ENCODE measurements at regions not wholly inside any gene's neighbourhood (a gene's known extent, or its start where the extent isn't known, plus 50 kb on each side); places are given as distances from the start of the nearest gene placed in this dataset.
A peak's percentile ranks its signal among the peaks of the same experiment; 100 is the strongest.

DNA sequence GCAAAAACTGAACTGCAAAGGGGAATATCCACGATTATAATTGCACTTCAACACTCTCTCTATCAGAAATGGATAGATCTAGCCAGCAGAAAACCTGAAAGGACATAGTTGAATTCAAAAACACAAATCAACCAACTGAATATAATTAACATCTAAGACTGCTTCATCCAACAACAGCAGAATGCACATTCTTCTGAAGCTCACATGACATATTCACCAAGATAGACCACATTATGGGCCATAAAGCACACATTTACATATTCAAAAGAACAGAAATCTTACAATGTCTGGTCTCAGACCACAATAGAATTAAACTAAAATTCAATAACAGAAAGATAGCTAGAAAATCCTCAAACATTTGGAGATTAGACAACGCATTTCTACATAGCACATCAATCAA, 118.3 kb downstream of the FBXO4 start:
- TF ChIP-seq ZNF791 (tag by site-specific recombination; IDR thresholded peaks at IDR 0.05) (no peak), SETDB1 (IDR thresholded peaks at IDR 0.05; ENCODE audit: insufficient read length, low read length) (no peak), GLI2 (tag by site-specific recombination; IDR thresholded peaks at IDR 0.05; ENCODE audit: borderline replicate concordance, low read depth) (no peak), HOXC10 (CRISPR knock-in tag; IDR thresholded peaks at IDR 0.05) (no peak), ZNF112 (tag by site-specific recombination; IDR thresholded peaks at IDR 0.05) (no peak), ZNF324 (tag by site-specific recombination; IDR thresholded peaks at IDR 0.05) (no peak)
- TF ChIP-seq, protein P1, sequence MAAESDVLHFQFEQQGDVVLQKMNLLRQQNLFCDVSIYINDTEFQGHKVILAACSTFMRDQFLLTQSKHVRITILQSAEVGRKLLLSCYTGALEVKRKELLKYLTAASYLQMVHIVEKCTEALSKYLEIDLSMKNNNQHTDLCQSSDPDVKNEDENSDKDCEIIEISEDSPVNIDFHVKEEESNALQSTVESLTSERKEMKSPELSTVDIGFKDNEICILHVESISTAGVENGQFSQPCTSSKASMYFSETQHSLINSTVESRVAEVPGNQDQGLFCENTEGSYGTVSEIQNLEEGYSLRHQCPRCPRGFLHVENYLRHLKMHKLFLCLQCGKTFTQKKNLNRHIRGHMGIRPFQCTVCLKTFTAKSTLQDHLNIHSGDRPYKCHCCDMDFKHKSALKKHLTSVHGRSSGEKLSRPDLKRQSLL (tag by site-specific recombination; IDR thresholded peaks at IDR 0.05) = no peak
- H3K27ac ChIP-seq (ENCODE audit: extremely low read depth, low read depth, low read length) = no peak overlapping the region
- ChIA-PET POLR2A (no interaction called here), CTCF (interaction anchor here (0.7 to 1.8 kb wide), 4 partner anchors 14 to 203 kb away, joined by 3 to 5 read pairs (median 4); no protein-coding TSS in a partner anchor)
- H3K4me3 ChIP-seq (ENCODE audit: low read depth, low read length) = no peak overlapping the region
- H3K9me3 ChIP-seq (ENCODE audit: control insufficient read depth, insufficient read depth, low read depth, low read length) = no peaks in the 10 kb centered on the region
- H3K36me3 ChIP-seq (ENCODE audit: control insufficient read depth in 2 of 2, insufficient read depth in 1 of 2, low read length in 2 of 2) = no peaks in the 10 kb centered on the region
- no peaks in the 10 kb centered on the region for H3K4me1 ChIP-seq (ENCODE audit: control insufficient read depth, insufficient read depth, low read length)

- POLR2A ChIA-PET = interaction anchor here (0.6 kb wide), 1 partner anchor 132 kb away, joined by 3 read pairs; the partner anchor contains the start of gene FBXO4
These were observed 132.2 kb downstream of the FBXO4 start for GRCh38 chr5:42057254-42057690.

GRCh38 chr5:42059291-42059690, 134.2 kb downstream of the FBXO4 start:
- H3K27ac ChIP-seq (ENCODE audit: extremely low read depth, low read depth, low read length) = no peak overlapping the region
- ChIA-PET POLR2A (no interaction called here), CTCF (interaction anchor here (0.8 to 5.7 kb wide), 2 partner anchors 29 to 203 kb away, joined by 4 to 118 read pairs; no protein-coding TSS in a partner anchor)
- H3K36me3 ChIP-seq (ENCODE audit: control insufficient read depth in 2 of 2, insufficient read depth in 1 of 2, low read length in 2 of 2) = no peaks in the 10 kb centered on the region
- H3K9me3 ChIP-seq (ENCODE audit: control insufficient read depth, insufficient read depth, low read depth, low read length) = no peaks in the 10 kb centered on the region
- H3K4me3 ChIP-seq (ENCODE audit: low read depth, low read length) = no peak overlapping the region
- TF ChIP-seq ZNF785 (tag by site-specific recombination; IDR thresholded peaks at IDR 0.05) (no peak), ZNF48 (tag by site-specific recombination; IDR thresholded peaks at IDR 0.05) (no peak), ZNF391 (tag by site-specific recombination; IDR thresholded peaks at IDR 0.05; ENCODE audit: borderline replicate concordance, low read depth) (no peak), ZNF837 (tag by site-specific recombination; IDR thresholded peaks at IDR 0.05) (no peak), GLI2 (tag by site-specific recombination; IDR thresholded peaks at IDR 0.05; ENCODE audit: borderline replicate concordance, low read depth) (no peak), ZNF2 (tag by site-specific recombination; IDR thresholded peaks at IDR 0.05) (no peak), ZNF776 (tag by site-specific recombination; IDR thresholded peaks at IDR 0.05; ENCODE audit: borderline replicate concordance) (no peak)
- TF ChIP-seq, protein P2, sequence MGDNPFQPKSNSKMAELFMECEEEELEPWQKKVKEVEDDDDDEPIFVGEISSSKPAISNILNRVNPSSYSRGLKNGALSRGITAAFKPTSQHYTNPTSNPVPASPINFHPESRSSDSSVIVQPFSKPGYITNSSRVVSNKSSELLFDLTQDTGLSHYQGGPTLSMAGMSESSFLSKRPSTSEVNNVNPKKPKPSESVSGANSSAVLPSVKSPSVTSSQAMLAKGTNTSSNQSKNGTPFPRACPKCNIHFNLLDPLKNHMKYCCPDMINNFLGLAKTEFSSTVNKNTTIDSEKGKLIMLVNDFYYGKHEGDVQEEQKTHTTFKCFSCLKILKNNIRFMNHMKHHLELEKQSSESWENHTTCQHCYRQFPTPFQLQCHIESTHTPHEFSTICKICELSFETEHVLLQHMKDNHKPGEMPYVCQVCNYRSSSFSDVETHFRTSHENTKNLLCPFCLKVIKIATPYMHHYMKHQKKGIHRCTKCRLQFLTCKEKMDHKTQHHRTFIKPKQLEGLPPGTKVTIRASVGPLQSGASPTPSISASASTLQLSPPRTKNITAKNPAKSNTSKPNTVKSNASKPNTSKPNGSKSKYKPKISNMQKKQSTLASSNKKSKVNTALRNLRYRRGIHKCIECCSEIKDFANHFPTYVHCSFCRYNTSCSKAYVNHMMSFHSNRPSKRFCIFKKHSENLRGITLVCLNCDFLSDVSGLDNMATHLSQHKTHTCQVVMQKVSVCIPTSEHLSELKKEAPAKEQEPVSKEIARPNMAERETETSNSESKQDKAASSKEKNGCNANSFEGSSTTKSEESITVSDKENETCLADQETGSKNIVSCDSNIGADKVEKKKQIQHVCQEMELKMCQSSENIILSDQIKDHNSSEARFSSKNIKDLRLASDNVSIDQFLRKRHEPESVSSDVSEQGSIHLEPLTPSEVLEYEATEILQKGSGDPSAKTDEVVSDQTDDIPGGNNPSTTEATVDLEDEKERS (tag by site-specific recombination; IDR thresholded peaks at IDR 0.05) = no peak
- H3K4me1 ChIP-seq (ENCODE audit: control insufficient read depth, insufficient read depth, low read length) = no peaks in the 10 kb centered on the region

More at GRCh38 chr5:42057254-42057690, 132.2 kb downstream of the FBXO4 start:
- H3K9me3 ChIP-seq (ENCODE audit: control insufficient read depth, insufficient read depth, low read depth, low read length) = no peaks in the 10 kb centered on the region
- no peaks in the 10 kb centered on the region for H3K4me1 ChIP-seq (ENCODE audit: control insufficient read depth, insufficient read depth, low read length)
- no peak overlapping the region for H3K4me3 ChIP-seq (ENCODE audit: low read depth, low read length)
- H3K27ac ChIP-seq (ENCODE audit: extremely low read depth, low read depth, low read length) = no peak overlapping the region
- CTCF ChIA-PET = interaction anchor here (0.5 to 5.7 kb wide), 48 partner anchors 9 to 1331 kb away, joined by 3 to 118 read pairs (median 4); partner anchors contain the start of gene GHR
- peak; percentile 86 for TF ChIP-seq ZNF654 (tag by site-specific recombination; IDR thresholded peaks at IDR 0.05; ENCODE audit: low read depth)
- TF ChIP-seq ZNF558 (tag by site-specific recombination; IDR thresholded peaks at IDR 0.05) = no peak
- TF ChIP-seq ZNF660 (tag by site-specific recombination; IDR thresholded peaks at IDR 0.05) = 0 out of 2 replicates have a peak, but pooled peaks have one; percentile 35
- no peak for TF ChIP-seq ZBTB21 (tag by site-specific recombination; IDR thresholded peaks at IDR 0.05)
- TF ChIP-seq ZNF585B (tag by site-specific recombination; IDR thresholded peaks at IDR 0.05) = no peak
- TF ChIP-seq CTCF (tag by site-specific recombination; IDR thresholded peaks at IDR 0.05) = peak; percentile 54; the same call in 1 of the 2 replicates
- no peaks in the 10 kb centered on the region for H3K36me3 ChIP-seq (ENCODE audit: control insufficient read depth in 2 of 2, insufficient read depth in 1 of 2, low read length in 2 of 2)

Data from HEK293 (cell line).